Panc1 (cell line): ENCODE measurements at regions not wholly inside any gene's neighbourhood (a gene's known extent, or its start where the extent isn't known, plus 50 kb on each side); places are given as distances from the start of the nearest gene placed in this dataset.

Experiments used
- ATAC-seq: fragments of 200-7000 bp; cut with Tn5 transposase; 2 replicates; pipeline ENCODE4 v1.9.1; 2020; ENCODE audit warnings: mild to moderate bottlenecking, moderate library complexity
- BruUV-seq: library from RNA; stranded (reverse); fragments of 400-500 nt; replicated peaks from 2 replicates; lab custom pipeline; 2021; lab: Mats Ljungman, UMichigan
- CTCF ChIA-PET: fragments of 300-600 bp; sonication (Branson Sonifier 250); formaldehyde crosslinking; loops from one replicate; lab custom pipeline; 2022; ENCODE audit warnings: antibody characterized with exemption; lab: Charles Lee
- POLR2A ChIA-PET: fragments of 300-600 bp; sonication (Branson Sonifier 250); formaldehyde crosslinking; loops from one replicate; lab custom pipeline; 2022; ENCODE audit warnings: antibody characterized with exemption; lab: Charles Lee
- DNase-seq: peaks from one replicate; pipeline ENCODE4 v3.0.0-alpha.2; 2010; ENCODE audit warnings: low read depth, low spot score
- H3K27ac ChIP-seq: 2 replicates; pipeline ENCODE4 v1.5.1; 2011; ENCODE audit warnings: mild to moderate bottlenecking, low read length, inconsistent platforms
- H3K27me3 ChIP-seq: fragments of 200-500 bp; sonication (Bioruptor generic); 2 replicates; pipeline ENCODE4 v1.6.0; 2014; ENCODE audit warnings: low read length, inconsistent platforms; ENCODE audit not compliant: control insufficient read depth, insufficient read depth
- H3K36me3 ChIP-seq: fragments of 200-500 bp; sonication (Bioruptor generic); 2 replicates; pipeline ENCODE4 v1.5.1; 2014; ENCODE audit warnings: inconsistent platforms, mild to moderate bottlenecking, low read length, moderate library complexity; ENCODE audit not compliant: control insufficient read depth, insufficient read depth
- H3K4me1 ChIP-seq: 2 replicates; pipeline ENCODE4 v1.5.1; 2011; ENCODE audit warnings: inconsistent platforms, mild to moderate bottlenecking, low read length, moderate library complexity; ENCODE audit not compliant: control insufficient read depth, insufficient read depth
- H3K4me3 ChIP-seq, 2 experiments: 2 replicates each; pipeline ENCODE4 v1.5.1; 2011 to 2012; ENCODE audit warnings: low read depth in 2 of 2, low read length in 2 of 2, mild to moderate bottlenecking in 2 of 2, inconsistent platforms in 1 of 2, moderate library complexity in 1 of 2
- H3K9me3 ChIP-seq: fragments of 200-500 bp; sonication (Bioruptor generic); 2 replicates; pipeline ENCODE4 v1.5.1; 2014; ENCODE audit warnings: low read depth, mild to moderate bottlenecking, inconsistent platforms, low read length, moderate library complexity; ENCODE audit not compliant: control insufficient read depth, insufficient read depth
- POLR2AphosphoS5 ChIP-seq: IDR thresholded peaks from 2 replicates; pipeline ENCODE4 v1.6.1; 2012; ENCODE audit warnings: mild to moderate bottlenecking, low read depth, low read length, moderate library complexity
- SIN3A ChIP-seq: IDR thresholded peaks from 2 replicates; pipeline ENCODE4 v1.6.1; 2012; ENCODE audit warnings: low read depth, mild to moderate bottlenecking, low read length, moderate library complexity, borderline replicate concordance; ENCODE audit not compliant: insufficient read depth
- TCF7L2 ChIP-seq: IDR thresholded peaks from 2 replicates; pipeline ENCODE4 v1.6.1; 2011; ENCODE audit warnings: mild to moderate bottlenecking, low read depth, low read length, inconsistent platforms
- in situ Hi-C: cut with HindIII; loops from 2 replicates; pipeline ENCODE4 v1.10.0; 2016; ENCODE audit warnings: low sequenced_read_pairs, low pct_unique_long_range_greater_than_20kb
- intact Hi-C: fragments of 100-400 bp; cut with micrococcal nuclease; formaldehyde crosslinking; loops from one replicate; pipeline ENCODE4 v1.10.0; 2022; ENCODE audit not compliant: unreplicated experiment
- TF ChIP-seq, protein P1 (sequence below): fragments of 450-650 bp; IDR thresholded peaks from 2 replicates; pipeline ENCODE4 v1.5.1; 2017; ENCODE audit warnings: mild to moderate bottlenecking
- TF ChIP-seq, protein P2 (sequence below), 2 experiments: IDR thresholded peaks; 2 replicates each; pipeline ENCODE4 v1.6.1; 2011 to 2012; ENCODE audit warnings: low read depth in 2 of 2, control low read depth in 1 of 2, low read length in 1 of 2, mild to moderate bottlenecking in 1 of 2, moderate library complexity in 1 of 2; ENCODE audit not compliant: insufficient read depth in 1 of 2

DNA sequence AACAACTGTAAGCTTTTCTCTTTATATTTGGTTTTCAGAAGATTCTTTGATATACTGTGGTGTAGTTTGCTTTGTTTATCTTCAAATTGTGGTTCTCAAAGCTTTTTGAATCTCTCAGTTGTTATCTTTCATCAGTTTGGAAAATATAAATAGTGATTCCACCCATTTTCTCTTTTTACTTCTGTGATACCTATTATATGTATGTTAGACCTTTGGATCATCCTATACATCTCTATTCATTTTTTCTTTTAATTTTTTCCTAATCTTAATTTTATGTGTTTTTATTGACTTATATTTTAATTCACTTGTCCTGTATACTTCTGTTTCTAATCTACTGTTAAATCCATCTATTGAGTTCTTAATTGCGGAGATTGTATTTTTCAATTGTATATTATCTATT lies 160.7 kb upstream of the COL8A1 start:
- Histone ChIP-seq H3K4me1 (no peaks in the 10 kb centered on the region), H3K36me3 (no peaks in the 10 kb centered on the region), H3K27me3 (no peaks in the 10 kb centered on the region), H3K27ac (no peak overlapping the region), H3K9me3 (no peaks in the 10 kb centered on the region; the same call in 1 of the 2 replicates), H3K4me3 (no peak overlapping the region)
- ATAC-seq (no peak), DNase-seq (no peak)
- TF ChIP-seq SIN3A (no peak), POLR2AphosphoS5 (no peak), TCF7L2 (no peak)
- TF ChIP-seq, protein P1, sequence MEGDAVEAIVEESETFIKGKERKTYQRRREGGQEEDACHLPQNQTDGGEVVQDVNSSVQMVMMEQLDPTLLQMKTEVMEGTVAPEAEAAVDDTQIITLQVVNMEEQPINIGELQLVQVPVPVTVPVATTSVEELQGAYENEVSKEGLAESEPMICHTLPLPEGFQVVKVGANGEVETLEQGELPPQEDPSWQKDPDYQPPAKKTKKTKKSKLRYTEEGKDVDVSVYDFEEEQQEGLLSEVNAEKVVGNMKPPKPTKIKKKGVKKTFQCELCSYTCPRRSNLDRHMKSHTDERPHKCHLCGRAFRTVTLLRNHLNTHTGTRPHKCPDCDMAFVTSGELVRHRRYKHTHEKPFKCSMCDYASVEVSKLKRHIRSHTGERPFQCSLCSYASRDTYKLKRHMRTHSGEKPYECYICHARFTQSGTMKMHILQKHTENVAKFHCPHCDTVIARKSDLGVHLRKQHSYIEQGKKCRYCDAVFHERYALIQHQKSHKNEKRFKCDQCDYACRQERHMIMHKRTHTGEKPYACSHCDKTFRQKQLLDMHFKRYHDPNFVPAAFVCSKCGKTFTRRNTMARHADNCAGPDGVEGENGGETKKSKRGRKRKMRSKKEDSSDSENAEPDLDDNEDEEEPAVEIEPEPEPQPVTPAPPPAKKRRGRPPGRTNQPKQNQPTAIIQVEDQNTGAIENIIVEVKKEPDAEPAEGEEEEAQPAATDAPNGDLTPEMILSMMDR: no peak
- TF ChIP-seq, protein P2, sequence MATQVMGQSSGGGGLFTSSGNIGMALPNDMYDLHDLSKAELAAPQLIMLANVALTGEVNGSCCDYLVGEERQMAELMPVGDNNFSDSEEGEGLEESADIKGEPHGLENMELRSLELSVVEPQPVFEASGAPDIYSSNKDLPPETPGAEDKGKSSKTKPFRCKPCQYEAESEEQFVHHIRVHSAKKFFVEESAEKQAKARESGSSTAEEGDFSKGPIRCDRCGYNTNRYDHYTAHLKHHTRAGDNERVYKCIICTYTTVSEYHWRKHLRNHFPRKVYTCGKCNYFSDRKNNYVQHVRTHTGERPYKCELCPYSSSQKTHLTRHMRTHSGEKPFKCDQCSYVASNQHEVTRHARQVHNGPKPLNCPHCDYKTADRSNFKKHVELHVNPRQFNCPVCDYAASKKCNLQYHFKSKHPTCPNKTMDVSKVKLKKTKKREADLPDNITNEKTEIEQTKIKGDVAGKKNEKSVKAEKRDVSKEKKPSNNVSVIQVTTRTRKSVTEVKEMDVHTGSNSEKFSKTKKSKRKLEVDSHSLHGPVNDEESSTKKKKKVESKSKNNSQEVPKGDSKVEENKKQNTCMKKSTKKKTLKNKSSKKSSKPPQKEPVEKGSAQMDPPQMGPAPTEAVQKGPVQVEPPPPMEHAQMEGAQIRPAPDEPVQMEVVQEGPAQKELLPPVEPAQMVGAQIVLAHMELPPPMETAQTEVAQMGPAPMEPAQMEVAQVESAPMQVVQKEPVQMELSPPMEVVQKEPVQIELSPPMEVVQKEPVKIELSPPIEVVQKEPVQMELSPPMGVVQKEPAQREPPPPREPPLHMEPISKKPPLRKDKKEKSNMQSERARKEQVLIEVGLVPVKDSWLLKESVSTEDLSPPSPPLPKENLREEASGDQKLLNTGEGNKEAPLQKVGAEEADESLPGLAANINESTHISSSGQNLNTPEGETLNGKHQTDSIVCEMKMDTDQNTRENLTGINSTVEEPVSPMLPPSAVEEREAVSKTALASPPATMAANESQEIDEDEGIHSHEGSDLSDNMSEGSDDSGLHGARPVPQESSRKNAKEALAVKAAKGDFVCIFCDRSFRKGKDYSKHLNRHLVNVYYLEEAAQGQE (IDR thresholded peaks at IDR 0.05; ENCODE audit: insufficient read depth in 1 of 2, low read depth in 2 of 2, low read length in 1 of 2): no peak
- intact Hi-C loops (no loop called here), in situ Hi-C loops (no loop called here)
- BruUV-seq: no TSS peak
- ChIA-PET CTCF (interaction anchor here (0.6 kb wide), 1 partner anchor 21 kb away, joined by 6 read pairs; no protein-coding TSS in a partner anchor), POLR2A (no interaction called here)

DNA sequence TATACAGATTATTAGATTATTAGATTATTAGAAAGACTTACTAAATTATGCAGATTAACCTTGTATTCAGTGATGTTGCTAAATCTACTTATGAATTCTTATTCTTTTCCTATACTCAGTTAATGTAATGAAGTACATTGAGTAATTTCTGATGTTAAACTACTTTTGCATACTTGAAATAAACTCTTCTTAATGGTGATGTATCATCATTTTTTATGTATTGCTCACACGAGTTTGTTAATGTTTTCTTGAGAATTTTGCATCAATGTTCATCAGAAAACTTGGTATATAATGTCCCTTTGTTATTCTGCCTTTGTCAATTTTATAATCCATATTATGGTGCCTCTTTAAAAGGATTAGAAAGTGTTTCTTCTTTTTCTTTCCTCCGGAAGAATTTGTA lies 163.2 kb upstream of the COL8A1 start:
- no peak for TF ChIP-seq POLR2AphosphoS5
- ATAC-seq (no peak), DNase-seq (no peak)
- Histone ChIP-seq H3K36me3 (no peaks in the 10 kb centered on the region), H3K4me3 (no peak overlapping the region), H3K27ac (no peak overlapping the region), H3K9me3 (no peaks in the 10 kb centered on the region; the same call in 1 of the 2 replicates), H3K4me1 (no peaks in the 10 kb centered on the region), H3K27me3 (no peaks in the 10 kb centered on the region)
- intact Hi-C loops: no loop called here
- no TSS peak for BruUV-seq
- ChIA-PET CTCF (no interaction called here), POLR2A (no interaction called here)
- in situ Hi-C loops: no loop called here

DNA sequence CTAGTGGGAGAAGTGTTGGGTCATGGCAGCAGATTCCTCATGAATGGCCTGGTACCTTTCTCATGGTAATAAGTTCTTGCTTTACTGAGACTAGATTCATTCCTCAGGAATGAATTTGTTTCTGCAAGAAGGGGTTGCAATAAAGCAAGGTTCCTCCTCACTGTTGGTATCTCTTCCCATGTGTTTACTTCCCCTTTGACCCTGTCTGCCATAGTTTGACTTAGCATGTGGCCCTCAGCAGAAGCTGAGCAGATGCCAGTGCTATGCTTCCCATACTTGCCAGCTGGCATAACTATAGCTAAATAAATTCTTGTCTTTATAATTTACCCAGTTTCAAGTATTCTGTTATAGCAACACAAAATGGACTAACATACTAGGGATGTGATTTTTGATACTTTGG lies 163.6 kb upstream of the COL8A1 start:
- Histone ChIP-seq H3K27ac (no peak overlapping the region), H3K27me3 (no peaks in the 10 kb centered on the region), H3K36me3 (no peaks in the 10 kb centered on the region), H3K4me3 (no peak overlapping the region), H3K4me1 (no peaks in the 10 kb centered on the region), H3K9me3 (no peaks in the 10 kb centered on the region; the same call in 1 of the 2 replicates)
- TF ChIP-seq TCF7L2 (no peak), SIN3A (no peak), POLR2AphosphoS5 (no peak)
- TF ChIP-seq, protein P1: no peak
- TF ChIP-seq, protein P2 (IDR thresholded peaks at IDR 0.05; ENCODE audit: insufficient read depth in 1 of 2, low read depth in 2 of 2, low read length in 1 of 2): no peak
- POLR2A ChIA-PET: no interaction called here
- intact Hi-C loops: no loop called here
- in situ Hi-C loops: no loop called here
- DNase-seq (no peak), ATAC-seq (no peak)
- no TSS peak for BruUV-seq
- CTCF ChIA-PET: no interaction called here
